GM18508 (cell line): ENCODE measurements at regions not wholly inside any gene's neighbourhood (a gene's known extent, or its start where the extent isn't known, plus 50 kb on each side); places are given as distances from the start of the nearest gene placed in this dataset.
A peak's percentile ranks its signal among the peaks of the same experiment; 100 is the strongest.
"Not testable (repeated sequence)": the region's sequence is repeated elsewhere in the genome, so short reads cannot be mapped to it uniquely, and the experiment has no call there.

ENCODE experiments used
- ATAC-seq: cut with Tn5 transposase; IDR thresholded peaks from one replicate; pipeline ENCODE4 v1.9.1; 2021; ENCODE audit warnings: moderate number of reproducible peaks; ENCODE audit not compliant: insufficient read depth, unreplicated experiment

DNA sequence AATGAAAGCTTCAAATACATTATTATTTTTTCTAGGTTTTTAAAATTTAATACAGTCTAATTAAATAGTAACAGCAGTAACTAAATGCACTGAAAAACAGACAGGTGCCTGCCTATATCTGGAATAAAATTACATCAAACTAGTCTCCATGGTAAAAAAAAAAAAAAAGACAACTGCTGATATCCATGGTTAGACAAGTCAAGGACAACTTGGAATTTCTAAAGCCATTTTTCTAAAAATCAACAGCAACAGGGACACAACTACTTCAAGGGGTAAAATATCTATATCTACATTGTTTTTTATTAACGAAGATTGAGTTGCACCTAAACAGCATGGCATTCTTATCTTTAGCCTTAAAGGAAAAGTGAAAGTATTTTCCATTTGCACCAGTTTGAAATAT is 74.7 kb upstream of the VPREB1 start:
- ATAC-seq, result no peak

DNA sequence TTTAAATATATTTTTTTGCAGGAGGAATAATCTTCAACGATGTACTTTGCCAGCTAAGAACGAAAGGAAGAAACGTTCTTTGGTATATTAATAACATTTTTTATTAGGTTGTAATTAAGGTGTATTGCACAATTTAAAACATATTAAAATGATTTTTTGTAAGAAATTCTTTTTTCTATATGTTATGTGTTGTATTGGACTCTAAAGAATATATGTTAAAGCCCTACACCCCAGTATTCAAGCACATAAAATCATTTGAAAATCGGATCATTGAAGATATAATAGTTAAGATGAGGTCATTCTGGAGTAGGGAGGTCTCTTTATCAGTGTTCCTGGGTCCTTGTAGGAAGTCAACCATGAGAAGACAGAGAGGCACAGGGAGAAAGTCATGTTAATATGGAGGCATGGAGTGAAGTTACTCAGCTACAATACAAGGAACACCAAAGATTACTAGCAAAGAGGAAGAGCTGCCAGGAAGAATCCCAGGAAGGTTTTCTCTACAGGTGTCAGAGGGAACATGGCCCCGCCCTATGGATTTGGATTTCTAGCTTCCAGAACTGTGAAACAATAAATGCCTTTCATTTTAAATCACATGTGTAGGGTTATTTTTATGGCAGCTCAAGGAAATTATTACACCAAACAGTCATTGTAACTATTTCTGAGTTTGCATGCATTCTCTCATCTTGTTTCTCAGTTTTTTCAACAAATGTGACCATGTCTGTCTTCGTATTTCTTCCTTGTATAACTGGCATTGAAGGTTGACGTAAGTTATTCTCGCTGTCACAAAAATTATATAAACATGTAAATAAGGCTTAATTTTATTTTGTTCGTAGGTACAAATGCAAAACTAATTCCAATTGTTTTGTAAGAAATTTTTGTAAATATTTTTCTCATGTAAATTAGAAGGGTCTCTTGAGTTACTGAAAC is 75.4 kb upstream of the VPREB1 start:
- ATAC-seq, result no peak

DNA sequence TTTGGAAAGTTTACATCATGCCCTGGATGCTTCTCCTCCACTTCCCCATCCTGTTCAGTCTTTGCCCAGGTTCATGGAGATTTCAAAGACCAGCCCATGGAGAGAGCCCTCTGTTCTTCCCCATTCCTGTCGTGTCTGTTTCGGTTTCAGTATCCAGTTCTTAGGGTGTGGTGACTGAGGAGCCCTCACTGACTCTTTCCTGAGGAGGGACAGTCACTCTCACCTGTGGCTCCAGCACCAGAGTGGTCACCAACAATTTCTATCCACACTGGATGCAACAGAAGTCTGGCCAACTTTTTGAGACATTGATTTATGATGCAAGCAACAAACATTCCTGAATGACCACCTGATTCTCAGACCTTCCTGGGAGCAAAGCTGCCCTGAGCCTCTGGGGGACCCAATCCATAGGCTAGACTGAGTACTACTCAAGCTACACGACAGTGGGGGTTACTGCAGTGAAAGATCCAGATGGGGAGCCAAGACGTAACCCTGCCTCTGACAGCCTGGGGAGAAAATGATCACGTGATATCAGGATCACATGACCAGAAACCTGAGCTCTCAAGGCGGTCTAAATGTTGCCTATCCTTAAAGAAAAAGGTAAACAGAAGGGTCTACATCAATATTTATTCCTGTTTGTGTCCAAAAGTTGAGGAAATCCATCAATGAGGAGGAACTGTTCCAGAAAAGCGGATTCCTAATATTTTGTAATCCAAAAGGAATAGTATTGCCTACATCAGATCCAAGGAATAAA is 76.2 kb upstream of the VPREB1 start:
- no peak for ATAC-seq

DNA sequence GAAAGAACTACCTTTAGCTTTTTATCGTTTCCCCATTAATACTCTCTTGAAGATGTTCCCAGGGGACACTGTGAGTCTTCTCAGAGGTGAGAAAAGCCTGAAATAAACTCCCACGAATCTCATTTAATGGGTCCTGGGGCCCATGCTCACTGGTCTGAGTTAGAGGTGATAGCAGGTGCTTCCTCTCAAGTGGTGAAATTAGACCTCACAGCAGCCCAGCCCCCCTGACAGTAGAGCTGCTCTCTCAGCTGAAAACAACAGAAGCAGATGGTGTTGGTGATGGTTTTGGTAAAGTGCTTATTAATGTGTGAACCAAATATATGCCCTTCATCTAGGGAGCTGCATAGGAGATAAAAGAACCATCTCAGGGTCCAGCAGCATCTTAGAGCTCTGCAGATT is 76.8 kb upstream of the VPREB1 start:
- no peak for ATAC-seq

DNA sequence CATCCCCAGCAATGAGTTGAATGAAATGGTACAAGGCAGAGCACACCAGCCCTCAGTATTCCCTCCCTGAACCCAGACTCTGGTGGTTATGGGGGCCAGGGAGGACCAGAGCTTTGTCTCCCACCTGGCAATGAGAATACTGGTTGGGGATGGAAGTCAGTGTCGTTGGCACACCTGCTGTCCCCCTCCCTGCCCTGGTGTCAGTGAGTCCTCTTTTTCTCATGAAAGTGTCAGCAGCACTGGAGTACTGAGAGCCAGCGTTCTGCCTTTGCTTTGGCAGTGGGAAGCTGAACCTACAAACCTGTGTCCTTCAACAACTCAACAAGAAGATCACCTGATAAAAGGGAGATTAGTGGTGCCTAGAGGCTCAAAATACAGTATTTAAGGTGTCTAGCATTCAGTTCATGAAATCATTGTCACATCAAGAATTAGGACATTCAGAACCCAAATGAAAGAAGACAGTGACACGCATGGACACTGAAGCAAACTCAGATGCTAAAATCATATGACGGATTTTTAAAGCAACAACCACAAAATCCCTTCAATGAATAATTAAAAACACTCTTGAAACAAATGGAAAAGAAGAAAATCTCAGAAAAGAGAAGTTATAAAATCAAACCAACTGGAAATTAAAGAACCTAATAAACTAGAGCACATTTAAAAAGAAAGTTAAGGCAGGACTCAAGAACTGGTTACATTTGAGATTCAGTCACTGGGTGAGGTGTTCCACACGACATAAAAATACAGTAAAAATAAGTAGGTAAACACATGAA is 77.5 kb upstream of the VPREB1 start:
- ATAC-seq, result no peak

DNA sequence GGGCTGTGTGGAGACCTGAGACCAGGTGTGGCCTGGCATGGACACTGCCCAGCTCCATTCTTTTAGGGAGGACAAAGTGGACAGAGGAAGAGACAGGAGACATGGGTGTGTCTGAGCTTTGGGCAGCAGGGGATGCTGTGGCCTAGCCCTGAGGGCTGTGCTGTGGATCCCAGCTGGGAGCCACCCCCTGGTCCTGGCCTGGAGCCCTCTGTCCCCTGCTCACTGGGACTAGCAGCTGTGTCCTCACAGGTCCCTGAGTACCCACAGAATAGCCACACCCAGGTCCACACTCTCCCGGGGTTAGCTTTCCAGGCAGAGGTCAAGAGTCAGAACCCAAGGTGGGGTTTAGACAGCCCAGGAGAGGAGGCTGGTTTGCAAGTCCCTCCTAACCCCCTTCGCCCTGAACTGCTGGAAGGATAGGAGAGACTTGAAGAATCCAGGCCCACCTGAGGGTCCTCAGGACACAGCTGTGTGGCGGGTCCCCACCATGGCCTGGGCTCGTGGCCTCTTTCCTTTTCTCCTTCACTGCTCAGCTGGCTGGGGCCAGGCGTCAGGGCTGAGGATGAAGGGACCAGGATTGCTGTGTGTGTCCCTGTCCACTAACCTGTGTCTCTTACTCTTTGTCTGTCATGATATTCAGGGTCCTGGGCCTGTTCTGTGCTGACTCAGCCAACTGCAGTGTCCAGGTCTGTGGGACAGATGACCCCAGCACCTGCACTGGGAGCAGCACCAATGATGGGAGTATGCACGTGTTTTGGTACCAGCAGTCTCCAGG is 78.5 kb upstream of the VPREB1 start:
- no peak for ATAC-seq

DNA sequence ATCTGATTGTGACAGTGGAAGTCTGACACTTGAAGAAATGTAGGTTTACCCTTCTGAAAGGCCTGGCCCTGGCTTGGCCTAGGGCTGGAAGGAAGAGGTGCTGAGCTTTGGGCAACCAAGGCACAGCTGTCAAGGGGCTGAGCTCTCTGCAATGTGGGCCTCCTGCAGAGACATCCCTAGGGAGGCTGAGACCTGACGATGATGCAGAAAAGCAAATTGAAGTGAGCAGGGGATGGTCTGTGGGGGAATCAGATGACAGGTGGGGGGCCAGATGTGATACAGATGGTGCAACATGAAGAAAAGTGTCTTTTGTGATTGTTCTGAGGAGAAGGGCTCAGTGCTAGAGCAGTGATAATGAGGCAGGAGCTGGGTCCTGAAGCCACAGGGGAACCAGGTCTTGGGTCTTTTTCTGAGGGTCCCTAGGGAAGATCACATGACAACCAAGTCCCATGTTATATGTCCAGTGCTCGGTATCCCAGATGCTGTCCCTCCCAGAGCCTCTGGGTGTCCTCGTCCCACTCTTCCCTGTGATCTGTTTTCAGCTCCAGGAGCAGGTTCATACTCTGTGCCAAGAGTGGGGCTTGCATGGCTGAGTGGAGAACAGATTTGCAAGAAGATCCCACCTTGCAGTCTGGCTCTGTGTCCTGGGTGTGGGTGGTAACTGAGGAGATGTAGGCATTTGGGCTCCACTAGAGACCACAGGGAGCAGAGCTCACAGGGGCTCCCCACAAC is 79.9 kb upstream of the VPREB1 start:
- ATAC-seq, result no peak

DNA sequence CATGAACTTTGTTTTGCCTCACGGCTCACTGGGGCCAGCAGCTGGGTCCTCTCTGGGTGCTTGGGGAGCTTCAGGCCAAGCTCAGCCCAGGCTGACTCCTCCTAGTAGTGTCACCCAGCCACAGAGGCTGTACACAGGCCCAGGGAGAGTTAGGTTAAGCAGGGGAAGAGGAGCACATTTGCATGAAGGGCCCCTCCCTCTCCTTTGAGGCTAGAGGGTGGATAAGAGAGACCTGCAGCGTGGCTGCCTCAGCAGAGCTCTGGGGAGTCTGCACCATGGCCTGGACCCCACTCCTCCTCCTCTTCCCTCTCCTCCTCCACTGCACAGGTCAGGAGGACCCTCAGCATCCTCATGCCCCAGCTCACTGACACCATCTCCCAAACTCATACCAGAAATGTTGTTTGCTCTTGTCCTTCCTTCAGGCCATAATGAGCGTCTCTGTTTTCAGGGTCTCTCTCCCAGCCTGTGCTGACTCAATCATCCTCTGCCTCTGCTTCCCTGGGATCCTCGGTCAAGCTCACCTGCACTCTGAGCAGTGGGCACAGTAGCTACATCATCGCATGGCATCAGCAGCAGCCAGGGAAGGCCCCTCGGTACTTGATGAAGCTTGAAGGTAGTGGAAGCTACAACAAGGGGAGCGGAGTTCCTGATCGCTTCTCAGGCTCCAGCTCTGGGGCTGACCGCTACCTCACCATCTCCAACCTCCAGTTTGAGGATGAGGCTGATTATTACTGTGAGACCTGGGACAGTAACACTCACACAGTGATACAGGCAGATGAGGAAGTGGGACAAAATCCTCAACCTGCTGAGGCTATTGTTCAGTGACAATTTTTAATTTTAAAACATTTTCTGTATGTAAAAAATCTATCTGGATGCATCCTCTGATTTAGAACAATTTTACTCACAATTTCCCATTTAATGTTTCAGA is 82.4 kb upstream of the VPREB1 start:
- ATAC-seq, result peak; percentile 60

DNA sequence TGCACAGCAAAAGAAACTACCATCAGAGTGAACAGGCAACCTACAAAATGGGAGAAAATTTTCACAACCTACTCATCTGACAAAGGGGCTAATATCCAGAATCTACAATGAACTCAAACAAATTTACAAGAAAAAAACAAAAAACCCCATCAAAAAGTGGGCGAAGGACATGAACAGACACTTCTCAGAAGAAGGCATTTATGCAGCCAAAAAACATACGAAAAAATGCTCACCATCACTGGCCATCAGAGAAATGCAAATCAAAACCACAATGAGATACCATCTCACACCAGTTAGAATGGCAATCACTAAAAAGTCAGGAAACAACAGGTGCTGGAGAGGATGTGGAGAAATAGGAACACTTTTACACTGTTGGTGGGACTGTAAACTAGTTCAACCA is 83.8 kb upstream of the VPREB1 start:
- not testable (repeated sequence) for ATAC-seq

DNA sequence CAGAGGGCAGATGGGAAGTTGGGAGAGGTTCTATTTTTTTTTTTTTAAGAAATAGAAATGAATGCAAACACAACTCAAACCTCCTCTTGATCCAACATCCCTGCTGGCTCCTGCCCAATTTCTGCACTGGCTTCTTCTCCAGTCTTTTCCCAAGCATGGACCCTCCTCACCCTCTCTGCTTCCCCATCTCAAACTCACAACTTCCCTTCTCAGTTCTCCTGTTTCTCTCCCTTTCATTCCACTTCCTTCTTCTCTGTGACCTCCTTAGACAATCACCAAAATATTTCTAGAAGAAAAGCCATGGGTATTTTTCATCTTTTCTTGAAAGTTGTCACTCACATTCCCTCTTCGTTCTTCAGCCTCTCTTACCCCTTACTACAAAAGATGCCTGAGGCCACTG is 85.2 kb upstream of the VPREB1 start:
- ATAC-seq, result no peak

DNA sequence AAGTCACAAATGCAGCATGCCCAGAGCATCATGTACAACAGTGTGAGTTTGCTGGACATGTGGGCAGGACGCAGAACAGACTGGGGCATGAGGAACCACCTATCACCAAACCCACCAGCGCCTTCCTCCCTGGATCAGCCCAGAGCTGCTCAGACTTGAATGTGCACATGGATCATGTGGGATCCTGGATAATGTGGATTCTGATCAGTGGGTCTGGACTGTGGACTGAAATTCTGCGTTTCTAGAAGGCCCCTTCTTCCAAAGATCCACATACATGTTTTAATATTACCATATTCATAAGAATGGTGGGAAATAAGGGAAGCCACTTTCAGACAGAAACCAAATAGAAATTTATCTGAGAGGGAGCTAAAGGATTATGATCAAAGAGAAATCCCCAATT is 85.6 kb upstream of the VPREB1 start:
- ATAC-seq, result no peak

DNA sequence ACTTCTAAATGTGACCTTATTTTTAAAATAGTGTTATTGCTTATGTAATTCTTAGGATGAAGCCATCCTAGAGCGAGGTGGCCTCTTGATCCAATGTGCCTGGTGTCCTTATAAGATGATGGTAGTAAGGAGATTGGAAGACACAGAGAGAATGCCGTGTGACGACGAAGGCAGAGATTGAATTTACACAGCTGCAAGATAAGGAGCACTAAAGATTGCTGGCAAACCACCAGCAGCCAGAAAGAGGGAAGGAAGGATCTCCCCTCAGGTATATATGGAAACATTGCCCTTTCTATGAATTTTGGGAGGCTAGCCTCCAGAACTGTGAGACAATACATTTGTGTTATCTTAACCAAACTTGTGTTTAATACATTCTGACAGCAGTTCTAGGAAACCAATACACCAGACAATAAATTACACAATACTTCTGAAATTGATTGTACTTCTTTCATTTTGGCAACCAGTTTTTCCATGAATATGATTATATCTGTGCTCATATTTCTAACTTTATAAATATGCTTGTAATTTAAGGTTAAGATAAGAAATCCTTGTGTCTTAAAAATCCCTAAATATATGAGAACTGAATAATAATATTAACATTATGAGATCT is 86.3 kb upstream of the VPREB1 start:
- ATAC-seq, result no peak

DNA sequence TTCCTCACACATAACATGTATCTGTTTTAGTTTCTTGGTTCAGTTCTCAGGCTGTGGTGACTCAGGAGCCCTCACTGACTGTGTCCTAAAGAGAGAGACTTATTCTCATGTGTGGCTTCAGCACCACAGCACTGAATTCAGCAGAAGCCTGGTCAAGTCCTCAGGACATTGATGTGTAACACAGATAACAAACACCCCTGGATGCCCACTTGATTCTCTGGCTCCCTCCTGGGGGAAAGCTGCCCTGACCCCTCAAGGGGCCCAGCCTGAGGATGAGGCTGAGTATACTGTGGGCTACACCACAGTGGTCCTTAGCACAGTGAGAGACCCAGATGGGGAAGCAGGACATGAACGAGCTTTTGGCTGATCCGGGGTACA is 87.2 kb upstream of the VPREB1 start:
- no peak for ATAC-seq

DNA sequence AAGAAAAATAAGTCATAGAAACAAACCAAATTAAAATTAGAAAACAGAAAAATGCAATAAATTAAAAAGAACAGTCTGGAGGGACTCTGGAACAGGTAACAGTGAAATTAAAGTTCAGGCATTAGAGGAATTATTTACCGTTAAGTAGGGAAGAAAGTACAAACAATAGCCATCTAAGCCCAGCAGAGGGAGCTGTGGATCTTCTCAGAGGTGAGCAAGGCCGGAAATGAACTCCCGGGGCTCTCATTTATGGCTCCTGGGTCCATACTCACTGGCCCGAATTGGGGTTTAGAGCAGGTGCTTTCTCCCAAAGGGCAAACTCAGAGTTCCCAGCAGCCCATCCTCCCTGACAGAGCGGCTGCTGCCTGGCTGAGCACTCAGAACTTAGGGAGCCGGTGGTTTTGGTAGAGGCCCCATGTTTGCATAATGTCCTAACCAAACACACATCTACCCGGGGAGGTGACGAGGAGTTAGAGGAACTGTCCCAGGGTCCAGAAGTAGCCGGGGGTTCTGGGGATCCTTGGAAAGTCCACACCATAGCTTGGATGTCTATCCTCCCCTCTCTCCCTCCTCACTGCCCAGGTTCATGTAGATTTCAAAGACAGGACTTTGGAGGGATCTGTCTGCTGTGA is 87.8 kb upstream of the VPREB1 start:
- peak; percentile 48 for ATAC-seq

DNA sequence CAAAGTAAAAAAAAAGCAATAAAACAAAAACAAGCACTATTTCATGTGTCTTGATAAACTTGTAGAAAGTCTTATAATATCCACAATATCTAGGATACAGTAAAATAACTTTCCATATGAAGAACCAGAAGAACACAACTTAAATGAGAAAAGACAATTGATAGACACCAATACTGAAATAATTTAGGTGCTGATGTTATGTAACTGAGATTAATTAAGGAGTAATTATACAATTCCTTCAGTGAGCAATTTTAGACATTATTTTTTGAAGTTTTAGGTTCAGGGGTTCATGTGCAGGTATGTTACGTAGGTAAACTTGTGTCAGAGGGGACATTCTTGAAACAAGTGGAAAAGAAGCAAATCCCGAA is 88.3 kb upstream of the VPREB1 start:
- no peak for ATAC-seq

DNA sequence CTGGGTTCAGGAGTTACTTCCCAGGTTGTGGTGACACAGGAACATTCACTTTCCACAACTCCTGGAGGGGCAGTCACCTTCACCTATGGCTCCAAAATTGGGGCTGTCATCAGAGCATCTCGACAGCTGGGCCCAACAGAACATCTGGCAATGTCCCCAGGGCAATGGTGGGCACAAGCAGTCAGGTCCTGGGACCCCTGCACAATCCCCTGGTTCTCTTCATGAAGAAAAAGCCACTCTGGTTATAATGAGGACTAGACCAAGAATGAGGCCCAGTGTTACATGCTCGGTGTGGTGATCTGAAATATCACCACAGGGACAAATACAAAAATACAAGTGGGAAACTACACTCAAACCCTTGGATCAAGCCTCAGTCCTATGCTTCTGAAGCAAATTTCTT is 89.0 kb upstream of the VPREB1 start:
- no peak for ATAC-seq

DNA sequence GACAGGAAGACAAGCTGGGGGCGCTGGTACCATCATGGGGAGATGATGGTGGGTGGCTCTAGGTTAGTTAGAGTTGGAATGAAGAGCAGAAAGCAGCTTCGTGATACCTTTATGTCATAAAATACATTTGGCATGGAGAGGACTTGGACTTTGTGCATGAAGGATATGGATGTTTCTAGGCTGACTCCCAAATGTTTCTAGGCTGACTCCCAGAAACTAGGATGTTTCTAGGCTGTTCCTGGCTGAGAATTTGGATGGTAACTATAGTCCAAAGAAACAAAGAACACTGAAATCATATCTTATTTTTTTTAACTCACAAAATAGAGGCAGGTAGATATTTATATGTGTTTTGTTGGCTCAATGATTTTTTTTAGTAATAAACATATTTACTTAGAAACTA is 89.4 kb upstream of the VPREB1 start:
- no peak for ATAC-seq

DNA sequence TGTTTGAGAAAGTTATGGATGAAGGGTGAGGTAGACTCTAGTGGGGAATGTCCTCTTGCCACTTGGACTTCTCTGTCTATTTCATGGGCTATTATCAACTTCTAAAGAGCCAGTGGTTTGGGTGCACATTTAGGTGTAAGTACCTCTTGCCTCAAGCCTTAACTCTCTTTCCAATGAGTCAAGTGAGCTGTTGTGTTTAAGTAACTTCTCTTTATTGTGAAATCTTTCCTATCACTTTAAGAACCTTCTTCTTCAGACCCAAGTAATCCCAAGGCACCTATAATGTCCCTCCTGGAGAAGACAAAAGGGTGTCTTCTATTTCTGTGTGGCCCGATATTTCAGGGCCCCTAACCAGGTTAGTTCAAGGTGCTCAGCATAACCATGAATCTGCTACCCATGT is 90.5 kb upstream of the VPREB1 start:
- ATAC-seq, result no peak
